ENCODE measurements at regions not wholly inside any gene's neighbourhood (a gene's known extent, or its start where the extent isn't known, plus 50 kb on each side); places are given as distances from the start of the nearest gene placed in this dataset.

DNA sequence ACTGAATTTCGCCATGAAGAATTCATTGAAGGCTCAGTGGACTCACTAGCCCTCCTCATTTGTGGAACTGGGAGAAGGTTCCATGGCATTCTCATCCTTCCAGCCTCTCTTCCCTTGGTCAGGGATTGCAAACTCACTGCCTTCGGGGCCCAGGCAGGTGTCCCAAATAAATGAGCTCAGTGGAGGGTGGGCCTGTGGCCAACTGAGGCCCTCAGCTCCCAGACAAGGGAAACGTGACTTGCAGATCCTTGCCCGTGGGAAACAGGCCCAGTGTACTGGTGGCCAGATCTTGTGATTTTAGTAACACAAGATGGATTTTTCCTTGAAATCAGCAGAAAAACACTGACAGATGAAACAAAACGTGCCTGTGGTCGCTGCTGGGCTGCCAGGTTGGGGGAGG, 168.7 kb upstream of the CTBP2 start:
- H3K27ac ChIP-seq, result no peak overlapping the region
- TF ChIP-seq, protein P1, sequence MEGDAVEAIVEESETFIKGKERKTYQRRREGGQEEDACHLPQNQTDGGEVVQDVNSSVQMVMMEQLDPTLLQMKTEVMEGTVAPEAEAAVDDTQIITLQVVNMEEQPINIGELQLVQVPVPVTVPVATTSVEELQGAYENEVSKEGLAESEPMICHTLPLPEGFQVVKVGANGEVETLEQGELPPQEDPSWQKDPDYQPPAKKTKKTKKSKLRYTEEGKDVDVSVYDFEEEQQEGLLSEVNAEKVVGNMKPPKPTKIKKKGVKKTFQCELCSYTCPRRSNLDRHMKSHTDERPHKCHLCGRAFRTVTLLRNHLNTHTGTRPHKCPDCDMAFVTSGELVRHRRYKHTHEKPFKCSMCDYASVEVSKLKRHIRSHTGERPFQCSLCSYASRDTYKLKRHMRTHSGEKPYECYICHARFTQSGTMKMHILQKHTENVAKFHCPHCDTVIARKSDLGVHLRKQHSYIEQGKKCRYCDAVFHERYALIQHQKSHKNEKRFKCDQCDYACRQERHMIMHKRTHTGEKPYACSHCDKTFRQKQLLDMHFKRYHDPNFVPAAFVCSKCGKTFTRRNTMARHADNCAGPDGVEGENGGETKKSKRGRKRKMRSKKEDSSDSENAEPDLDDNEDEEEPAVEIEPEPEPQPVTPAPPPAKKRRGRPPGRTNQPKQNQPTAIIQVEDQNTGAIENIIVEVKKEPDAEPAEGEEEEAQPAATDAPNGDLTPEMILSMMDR (IDR thresholded peaks at IDR 0.05), result no peak
- no peak for TF ChIP-seq POLR2A (IDR thresholded peaks at IDR 0.05)
- no peak for TF ChIP-seq POLR2AphosphoS5 (IDR thresholded peaks at IDR 0.05)
- H3K9me3 ChIP-seq, result no peaks in the 10 kb centered on the region
- intact Hi-C loops (cut with DNase I; ENCODE audit: low total_unique reads) (no loop called here), in situ Hi-C loops (cut with MboI; ENCODE audit: low pct_ligation_motif_present in 1 of 4, low pct_unique_long_range_greater_than_20kb in 1 of 4, low sequenced_read_pairs in 3 of 4) (no loop called here)
- H3K4me1 ChIP-seq, result no peaks in the 10 kb centered on the region
- no peaks in the 10 kb centered on the region for H3K36me3 ChIP-seq
- no peak overlapping the region for H3K4me3 ChIP-seq
- WGBS, 2 donors (ENCODE audit: low coverage in 1 of 2), result 68 to 88% methylated on average over 1 to 6 of the region's 6 CpGs
- DNase-seq, result no peak
- H3K27me3 ChIP-seq, result no peaks in the 10 kb centered on the region

DNA sequence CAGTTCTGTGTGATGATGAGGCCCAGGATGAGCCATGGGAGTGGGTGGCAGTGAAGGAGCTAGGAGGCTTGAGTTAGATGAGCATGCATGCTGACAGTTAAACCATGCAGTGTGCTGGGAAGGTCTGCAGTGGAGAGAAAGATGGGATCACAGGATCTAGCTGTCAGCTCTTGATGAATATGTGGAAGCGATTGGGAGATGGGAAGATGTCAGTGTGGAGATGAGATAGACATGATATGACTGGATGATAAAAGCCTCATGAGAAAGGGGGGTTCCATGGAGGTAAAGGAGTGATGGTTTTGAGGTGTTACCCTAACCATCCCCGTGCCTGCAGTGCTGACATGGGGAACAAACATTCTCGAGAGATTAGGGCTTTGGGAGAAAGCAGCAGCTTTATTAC, 165.0 kb upstream of the CTBP2 start:
- intact Hi-C loops (cut with DNase I; ENCODE audit: low total_unique reads) (no loop called here), in situ Hi-C loops (cut with MboI; ENCODE audit: low pct_ligation_motif_present in 1 of 4, low pct_unique_long_range_greater_than_20kb in 1 of 4, low sequenced_read_pairs in 3 of 4) (no loop called here)
- Histone ChIP-seq H3K27me3 (no peaks in the 10 kb centered on the region), H3K9me3 (peaks cover 0 to 2% of the 10 kb centered on the region in 2 donors), H3K4me3 (no peak overlapping the region), H3K4me1 (no peaks in the 10 kb centered on the region), H3K27ac (no peak overlapping the region), H3K36me3 (no peaks in the 10 kb centered on the region)
- no peak for TF ChIP-seq EP300 (IDR thresholded peaks at IDR 0.05; ENCODE audit: low read depth)
- TF ChIP-seq POLR2AphosphoS5 (IDR thresholded peaks at IDR 0.05), result no peak
- no peak for TF ChIP-seq POLR2A (IDR thresholded peaks at IDR 0.05)
- TF ChIP-seq, protein P1 (IDR thresholded peaks at IDR 0.05), result no peak
- no peak for DNase-seq
- 58 to 78% methylated on average over 3 of the region's 3 CpGs for WGBS, 2 donors (ENCODE audit: low coverage in 1 of 2)

DNA sequence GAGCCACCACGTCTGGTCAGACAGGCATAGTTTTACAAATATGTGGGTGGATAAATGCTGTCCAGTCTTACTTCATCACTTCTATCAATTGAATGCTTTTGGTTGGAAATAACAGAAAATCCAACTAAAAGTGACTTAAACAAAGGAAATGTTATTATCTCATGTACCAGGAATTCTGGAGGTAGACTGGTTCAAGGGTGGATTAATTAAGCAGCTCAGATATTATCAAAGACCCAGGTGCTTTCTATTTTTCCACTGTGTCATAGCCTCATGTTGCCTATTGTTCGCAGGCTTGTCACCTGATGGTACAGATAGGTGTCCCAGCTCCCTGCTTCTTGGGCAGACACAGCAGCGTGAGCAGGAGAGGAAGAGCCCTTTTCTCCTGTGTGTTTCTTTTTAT, 156.1 kb upstream of the CTBP2 start:
- no peak overlapping the region for H3K4me3 ChIP-seq
- TF ChIP-seq, protein P1 (IDR thresholded peaks at IDR 0.05), result no peak
- no peak for TF ChIP-seq EP300 (IDR thresholded peaks at IDR 0.05; ENCODE audit: low read depth)
- in situ Hi-C loops (cut with MboI; ENCODE audit: low pct_ligation_motif_present in 1 of 4, low pct_unique_long_range_greater_than_20kb in 1 of 4, low sequenced_read_pairs in 3 of 4) (no loop called here), intact Hi-C loops (cut with DNase I; ENCODE audit: low total_unique reads) (no loop called here)
- no peak for DNase-seq
- no peak overlapping the region for H3K27ac ChIP-seq
- WGBS, 2 donors (ENCODE audit: low coverage in 1 of 2), result 78 to 100% methylated on average over 1 to 3 of the region's 3 CpGs
- no peaks in the 10 kb centered on the region for H3K36me3 ChIP-seq
- no peaks in the 10 kb centered on the region for H3K27me3 ChIP-seq
- H3K4me1 ChIP-seq, result no peaks in the 10 kb centered on the region
- no peaks in the 10 kb centered on the region for H3K9me3 ChIP-seq

DNA sequence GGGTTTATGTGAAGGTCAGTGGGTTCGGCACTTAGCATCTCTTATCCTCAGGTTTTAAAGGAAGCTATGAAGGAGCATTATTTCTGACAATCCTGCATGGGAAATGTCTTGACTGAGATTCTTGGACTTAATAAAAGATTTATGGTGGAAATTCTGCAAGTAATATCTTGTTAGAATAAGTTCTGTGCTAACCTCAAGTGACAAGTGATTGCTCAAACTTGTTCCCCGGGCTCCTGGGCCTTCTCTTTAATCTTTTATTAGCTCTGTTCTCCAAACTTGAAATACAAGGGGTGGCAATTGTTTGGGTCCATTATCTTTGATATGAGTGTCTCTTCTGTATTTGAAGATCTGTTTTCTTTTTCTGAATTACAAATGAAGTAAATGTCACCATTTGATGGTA, 140.6 kb upstream of the CTBP2 start:
- no peak overlapping the region for H3K27ac ChIP-seq
- no peak for DNase-seq
- H3K4me1 ChIP-seq, result no peaks in the 10 kb centered on the region
- no peaks in the 10 kb centered on the region for H3K36me3 ChIP-seq
- intact Hi-C loops (cut with DNase I; ENCODE audit: low total_unique reads), result no loop called here
- H3K4me3 ChIP-seq, result no peak overlapping the region
- no peak for TF ChIP-seq EP300 (IDR thresholded peaks at IDR 0.05; ENCODE audit: low read depth)
- TF ChIP-seq, protein P1 (IDR thresholded peaks at IDR 0.05), result no peak
- TF ChIP-seq POLR2AphosphoS5 (IDR thresholded peaks at IDR 0.05), result no peak
- no peak for TF ChIP-seq POLR2A (IDR thresholded peaks at IDR 0.05)
- WGBS, 2 donors (ENCODE audit: low coverage in 1 of 2), result 69 to 71% methylated on average over 2 of the region's 2 CpGs
- peaks cover 6% of the 10 kb centered on the region for H3K27me3 ChIP-seq
- in situ Hi-C loops (cut with MboI; ENCODE audit: low pct_ligation_motif_present in 1 of 4, low pct_unique_long_range_greater_than_20kb in 1 of 4, low sequenced_read_pairs in 3 of 4), result no loop called here
- no peaks in the 10 kb centered on the region for H3K9me3 ChIP-seq
